ENCODE measurements at regions not wholly inside any gene's neighbourhood (a gene's known extent, or its start where the extent isn't known, plus 50 kb on each side); places are given as distances from the start of the nearest gene placed in this dataset.
"Not testable (repeated sequence)": the region's sequence is repeated elsewhere in the genome, so short reads cannot be mapped to it uniquely, and the experiment has no call there.

GRCh38 chr20:29533566-29534177 is 1723.8 kb upstream of the DEFB115 start:
- peak; percentile 28 for DNase-seq (ENCODE audit: low read depth, low spot score)

- DNase-seq (ENCODE audit: low read depth, low spot score) = not testable (repeated sequence)
Measured at GRCh38 chr20:29566901-29567635, 1690.4 kb upstream of the DEFB115 start.

- not testable (repeated sequence) for DNase-seq (ENCODE audit: low read depth, low spot score)
Measured at GRCh38 chr20:29567671-29568070, 1689.8 kb upstream of the DEFB115 start.

- not testable (repeated sequence) for DNase-seq (ENCODE audit: low read depth, low spot score)
Measured at GRCh38 chr20:29570126-29570525, 1687.3 kb upstream of the DEFB115 start.

DNA sequence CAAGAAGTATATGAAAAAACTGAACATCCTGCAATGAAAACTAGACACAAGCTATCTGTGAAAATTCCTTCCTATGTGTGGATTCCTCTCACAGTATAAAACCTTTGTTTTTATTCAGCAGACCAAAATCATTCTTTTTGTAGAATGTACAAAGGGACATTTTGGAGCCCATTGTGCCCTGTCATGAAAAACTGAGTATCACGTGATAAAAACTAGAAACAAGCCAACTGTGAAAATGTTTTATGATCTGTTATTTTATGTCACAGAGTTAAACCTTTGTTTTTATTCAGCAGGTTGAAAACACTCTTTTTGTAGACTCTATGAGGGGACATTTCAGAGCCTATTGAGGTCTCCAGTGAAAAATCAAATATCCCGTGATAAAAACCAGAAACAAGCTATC is 1667.9 kb upstream of the DEFB115 start:
- DNase-seq (ENCODE audit: low read depth, low spot score) = not testable (repeated sequence)

- not testable (repeated sequence) for DNase-seq (ENCODE audit: low read depth, low spot score)
Measured at GRCh38 chr20:29604163-29604562, 1653.3 kb upstream of the DEFB115 start.

GRCh38 chr20:29606171-29606570 is 1651.3 kb upstream of the DEFB115 start:
- DNase-seq (ENCODE audit: low read depth, low spot score) = not testable (repeated sequence)

DNA sequence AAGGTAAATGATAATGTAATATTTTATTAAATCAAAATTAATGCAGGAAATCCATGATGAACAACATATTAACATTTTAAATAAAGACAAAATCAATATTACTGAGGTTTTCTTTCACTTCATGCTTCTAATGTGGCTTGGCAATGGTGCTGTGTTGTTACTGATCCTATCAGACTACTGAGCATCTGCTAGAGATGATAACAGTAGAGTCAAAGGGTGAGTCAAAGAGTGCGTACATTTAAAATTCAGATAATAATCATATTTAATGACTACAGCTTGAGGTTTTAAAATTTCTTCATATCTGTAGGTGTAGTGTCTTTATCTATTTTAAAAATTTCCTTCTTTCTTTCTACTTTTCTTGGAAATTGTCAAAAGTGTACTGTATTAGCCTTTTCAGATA is 1628.1 kb upstream of the DEFB115 start:
- not testable (repeated sequence) for DNase-seq (ENCODE audit: low read depth, low spot score)

All from ELF-1 (cell line).